ENCODE measurements at regions not wholly inside any gene's neighbourhood (a gene's known extent, or its start where the extent isn't known, plus 50 kb on each side); places are given as distances from the start of the nearest gene placed in this dataset.

DNA sequence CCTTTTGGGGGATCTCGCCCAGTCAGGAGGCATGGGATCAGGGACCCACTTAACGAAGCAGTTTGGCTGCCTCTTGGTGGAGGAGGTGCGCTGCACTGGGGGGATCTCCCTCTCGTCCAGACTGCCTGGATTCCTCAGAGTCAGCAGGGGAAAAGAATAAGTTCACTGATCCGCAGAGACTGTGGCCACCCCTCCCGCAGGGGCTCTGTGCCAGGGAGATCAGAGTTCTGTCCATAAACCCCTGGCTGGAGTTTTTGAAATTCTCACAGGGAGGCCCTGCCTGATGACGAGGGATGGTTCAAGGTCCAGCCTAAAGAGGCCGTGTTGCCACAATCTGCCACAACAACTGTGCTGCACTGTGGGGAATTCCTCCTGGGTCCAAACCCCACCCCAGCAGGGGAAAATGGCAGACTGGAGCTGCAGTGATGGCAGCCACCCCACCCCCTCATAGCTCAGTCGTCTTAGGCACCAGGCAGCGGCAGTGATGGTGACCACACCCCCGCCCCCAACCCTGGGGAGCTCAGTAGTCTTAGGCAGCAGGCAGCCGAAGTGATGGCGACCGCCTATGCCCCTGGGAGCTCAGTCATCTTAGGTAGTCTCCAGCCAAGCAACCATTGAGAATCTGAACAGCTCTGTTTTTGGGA is 273.8 kb upstream of the USP25 start:
- TF ChIP-seq MAZ (IDR thresholded peaks at IDR 0.05; ENCODE audit: borderline replicate concordance, low read depth, low read length) (no peak), CHD1 (IDR thresholded peaks at IDR 0.05; ENCODE audit: low read depth, low read length) (no peak), CEBPB (IDR thresholded peaks at IDR 0.05; ENCODE audit: low read depth, low read length) (no peak), MXI1 (IDR thresholded peaks at IDR 0.05; ENCODE audit: borderline replicate concordance, low read depth, low read length) (no peak), ELK1 (IDR thresholded peaks at IDR 0.05; ENCODE audit: borderline replicate concordance, low read depth, low read length) (no peak), BHLHE40 (IDR thresholded peaks at IDR 0.05; ENCODE audit: low read depth, low read length) (no peak), SMC3 (IDR thresholded peaks at IDR 0.05; ENCODE audit: low read depth, low read length) (no peak), NFE2L2 (IDR thresholded peaks at IDR 0.05; ENCODE audit: low read depth, low read length) (no peak), MAFK (IDR thresholded peaks at IDR 0.05; ENCODE audit: low read depth, low read length) (no peak), RCOR1 (IDR thresholded peaks at IDR 0.05; ENCODE audit: insufficient replicate concordance, low read length) (no peak), USF2 (IDR thresholded peaks at IDR 0.05; ENCODE audit: low read depth, low read length) (no peak), FOS (IDR thresholded peaks at IDR 0.05; ENCODE audit: low read depth, low read length) (no peak), RAD21 (IDR thresholded peaks at IDR 0.05; ENCODE audit: low read length) (no peak), POLR2A (IDR thresholded peaks at IDR 0.05; ENCODE audit: low read depth, low read length) (no peak), RFX5 (IDR thresholded peaks at IDR 0.05; ENCODE audit: low read depth, low read length) (no peak), CTCF (conservative IDR thresholded peaks at IDR 0.05; ENCODE audit: low read depth, low read length) (no peak)
- H3K23ac ChIP-seq (ENCODE audit: low read depth, low read length) = no peak overlapping the region
- H4K5ac ChIP-seq (ENCODE audit: low read depth, low read length) = no peak overlapping the region
- ATAC-seq (ENCODE audit: low read depth) (no peak), DNase-seq (no peak)
- H4K20me1 ChIP-seq (ENCODE audit: insufficient read depth, low read length) = no peaks in the 10 kb centered on the region
- ChIA-PET POLR2A (ENCODE audit: unreplicated experiment) (no interaction called here), CTCF (no interaction called here)
- H3K4me3 ChIP-seq (ENCODE audit: insufficient read depth, low read depth, low read length) = no peak overlapping the region
- H4K91ac ChIP-seq (ENCODE audit: insufficient read depth, low read depth, low read length) = no peak overlapping the region
- H3K18ac ChIP-seq (ENCODE audit: low read depth, low read length) = no peak overlapping the region
- H2AFZ ChIP-seq (replicated peaks; ENCODE audit: low read length, poor library complexity) = no peak overlapping the region
- H3K14ac ChIP-seq (replicated peaks; ENCODE audit: low read depth, low read length) = no peak overlapping the region
- dilution Hi-C loops (cut with HindIII; ENCODE audit: low sequenced_read_pairs, unreplicated experiment) (no loop called here), in situ Hi-C loops (cut with MboI; ENCODE audit: low sequenced_read_pairs) (no loop called here), intact Hi-C loops (cut with micrococcal nuclease) (no loop called here)
- H3K9me1 ChIP-seq (ENCODE audit: insufficient read depth, low read length) = no peaks in the 10 kb centered on the region
- H2AK9ac ChIP-seq (replicated peaks; ENCODE audit: low read depth, low read length, poor library complexity) = no peak overlapping the region
- no peaks in the 10 kb centered on the region for H3K79me1 ChIP-seq (ENCODE audit: low read depth in 1 of 2, low read length in 2 of 2)
- no peaks in the 10 kb centered on the region for H3K27me3 ChIP-seq (ENCODE audit: control insufficient read depth, insufficient read depth, low read length)
- no peak overlapping the region for H2AK5ac ChIP-seq (ENCODE audit: low read depth, low read length)
- H2BK15ac ChIP-seq (ENCODE audit: low read depth, low read length) = no peak overlapping the region
- no peak overlapping the region for H3K4me2 ChIP-seq (ENCODE audit: low read depth, low read length)
- no peak overlapping the region for H2BK20ac ChIP-seq (ENCODE audit: low read depth, low read length)
- no TSS peak for BruUV-seq (replicated peaks)
- H2BK5ac ChIP-seq (ENCODE audit: low read depth, low read length, poor library complexity, severe bottlenecking) = no peak overlapping the region
- H3K9ac ChIP-seq (ENCODE audit: low read depth, low read length) = no peak overlapping the region
- 57% methylated on average over 4 of the region's 14 CpGs; no CpG with 5 or more reads in 1 of the 2 experiments for WGBS, 2 experiments (ENCODE audit: extremely low coverage in 2 of 2, insufficient read length in 1 of 2)
- no peak overlapping the region for H3K56ac ChIP-seq (ENCODE audit: extremely low read depth, insufficient read depth, low read length)
- H3K4me1 ChIP-seq (ENCODE audit: control insufficient read depth, insufficient read depth, low read length) = no peaks in the 10 kb centered on the region
- H2BK120ac ChIP-seq (ENCODE audit: low read depth, low read length) = no peak overlapping the region
- no peak overlapping the region for H3K27ac ChIP-seq (ENCODE audit: insufficient read depth, low read length)
- no peak overlapping the region for H3K4ac ChIP-seq (ENCODE audit: low read depth, low read length)
- H3K9me3 ChIP-seq (ENCODE audit: control insufficient read depth, insufficient read depth, low read length) = no peaks in the 10 kb centered on the region
- no peak overlapping the region for H4K8ac ChIP-seq (ENCODE audit: low read depth in 2 of 2, low read length in 2 of 2)
- no peaks in the 10 kb centered on the region for H3K36me3 ChIP-seq (ENCODE audit: control insufficient read depth, insufficient read depth, low read length)

All from IMR-90 (cell line).